GM06990 (cell line): ENCODE measurements at regions not wholly inside any gene's neighbourhood (a gene's known extent, or its start where the extent isn't known, plus 50 kb on each side); places are given as distances from the start of the nearest gene placed in this dataset.

Experiments used
- DNase-seq: peaks from one replicate; pipeline ENCODE4 v3.0.0-alpha.2; 2011; ENCODE audit not compliant: insufficient read length; ENCODE audit errors: extremely low read depth
- H3K27me3 ChIP-seq: replicated peaks from 2 replicates; pipeline ENCODE4 v1.6.0; 2011; ENCODE audit warnings: low read length; ENCODE audit not compliant: control insufficient read depth, insufficient read depth
- H3K36me3 ChIP-seq: 2 replicates; pipeline ENCODE4 v1.5.1; 2011; ENCODE audit warnings: low read length; ENCODE audit not compliant: control insufficient read depth, insufficient read depth
- H3K4me3 ChIP-seq: replicated peaks from 2 replicates; pipeline ENCODE4 v1.5.1; 2011; ENCODE audit warnings: low read depth, mild to moderate bottlenecking, control low read depth, low read length
- TF ChIP-seq, protein P1 (sequence below): IDR thresholded peaks from 2 replicates; pipeline ENCODE4 v1.5.1; 2011; ENCODE audit warnings: low read length, control low read depth, mild to moderate bottlenecking, inconsistent platforms; ENCODE audit not compliant: insufficient read depth, poor library complexity, severe bottlenecking

DNA sequence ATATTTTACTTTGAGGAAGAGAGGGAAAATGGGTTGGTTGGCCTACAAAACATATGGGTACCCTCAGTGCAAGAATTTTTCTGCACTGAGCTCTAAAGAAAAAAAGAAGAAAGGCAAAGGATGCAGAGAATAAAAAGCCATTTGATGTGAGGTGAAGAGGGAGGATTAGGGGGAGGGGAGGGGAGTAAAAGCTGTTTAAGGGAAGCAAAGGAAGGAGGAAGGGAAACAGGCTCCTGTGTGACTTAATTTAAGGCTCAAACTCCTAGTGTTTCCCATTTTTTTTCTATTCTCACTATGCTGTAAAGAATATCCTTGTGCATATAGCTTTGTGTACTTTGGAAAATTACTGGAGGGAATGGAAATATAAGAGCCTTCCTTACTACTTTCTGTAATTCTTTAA, 78.7 kb downstream of the NKX2-1 start:
- no peaks in the 10 kb centered on the region for H3K36me3 ChIP-seq
- TF ChIP-seq, protein P1, sequence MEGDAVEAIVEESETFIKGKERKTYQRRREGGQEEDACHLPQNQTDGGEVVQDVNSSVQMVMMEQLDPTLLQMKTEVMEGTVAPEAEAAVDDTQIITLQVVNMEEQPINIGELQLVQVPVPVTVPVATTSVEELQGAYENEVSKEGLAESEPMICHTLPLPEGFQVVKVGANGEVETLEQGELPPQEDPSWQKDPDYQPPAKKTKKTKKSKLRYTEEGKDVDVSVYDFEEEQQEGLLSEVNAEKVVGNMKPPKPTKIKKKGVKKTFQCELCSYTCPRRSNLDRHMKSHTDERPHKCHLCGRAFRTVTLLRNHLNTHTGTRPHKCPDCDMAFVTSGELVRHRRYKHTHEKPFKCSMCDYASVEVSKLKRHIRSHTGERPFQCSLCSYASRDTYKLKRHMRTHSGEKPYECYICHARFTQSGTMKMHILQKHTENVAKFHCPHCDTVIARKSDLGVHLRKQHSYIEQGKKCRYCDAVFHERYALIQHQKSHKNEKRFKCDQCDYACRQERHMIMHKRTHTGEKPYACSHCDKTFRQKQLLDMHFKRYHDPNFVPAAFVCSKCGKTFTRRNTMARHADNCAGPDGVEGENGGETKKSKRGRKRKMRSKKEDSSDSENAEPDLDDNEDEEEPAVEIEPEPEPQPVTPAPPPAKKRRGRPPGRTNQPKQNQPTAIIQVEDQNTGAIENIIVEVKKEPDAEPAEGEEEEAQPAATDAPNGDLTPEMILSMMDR = no peak
- no peak for DNase-seq
- H3K27me3 ChIP-seq = no peaks in the 10 kb centered on the region; the same call in 1 of the 2 replicates
- H3K4me3 ChIP-seq = no peak overlapping the region

DNA sequence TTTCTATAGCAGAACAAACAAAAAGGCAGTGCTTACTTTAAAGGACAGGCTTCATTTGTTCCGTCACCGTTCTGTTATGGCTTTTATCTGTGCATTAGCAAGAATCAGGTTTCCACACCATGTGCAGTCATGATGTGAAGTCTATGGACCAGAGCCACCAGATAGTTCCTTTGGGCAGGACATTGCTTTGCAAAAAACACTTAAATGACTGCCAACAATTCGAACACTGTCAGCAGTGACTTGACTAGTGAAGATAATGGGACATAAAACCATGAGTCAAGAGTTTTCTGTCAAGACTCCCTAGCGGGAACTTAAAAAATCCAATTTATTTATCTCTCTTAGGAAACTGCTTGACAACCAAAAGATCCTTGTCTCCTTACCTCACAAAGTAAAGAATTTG, 80.3 kb downstream of the NKX2-1 start:
- no peaks in the 10 kb centered on the region for H3K36me3 ChIP-seq
- TF ChIP-seq, protein P1 = no peak
- no peak overlapping the region for H3K4me3 ChIP-seq
- no peaks in the 10 kb centered on the region; the same call in 1 of the 2 replicates for H3K27me3 ChIP-seq
- no peak for DNase-seq

DNA sequence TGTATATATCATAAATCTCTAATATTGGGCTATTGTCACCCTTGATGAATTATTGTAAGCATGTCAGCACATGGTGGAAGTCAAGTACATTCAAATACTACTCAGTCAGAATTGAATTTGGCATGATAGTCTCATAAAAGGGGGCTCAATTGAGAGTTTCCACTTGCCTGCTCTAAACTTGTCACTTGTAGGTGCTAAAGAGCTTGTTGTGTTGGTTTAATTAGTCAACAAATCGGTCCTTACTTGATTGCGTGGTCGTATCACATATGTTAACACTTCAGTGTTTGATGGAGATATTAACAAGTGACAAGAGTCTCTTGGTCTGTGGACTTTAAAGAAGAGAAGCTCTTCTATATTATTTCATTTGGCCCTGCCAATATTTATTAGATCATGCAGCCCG, 81.1 kb downstream of the NKX2-1 start:
- no peaks in the 10 kb centered on the region for H3K36me3 ChIP-seq
- TF ChIP-seq, protein P1 = no peak
- no peak overlapping the region for H3K4me3 ChIP-seq
- no peak for DNase-seq
- no peaks in the 10 kb centered on the region; the same call in 1 of the 2 replicates for H3K27me3 ChIP-seq

DNA sequence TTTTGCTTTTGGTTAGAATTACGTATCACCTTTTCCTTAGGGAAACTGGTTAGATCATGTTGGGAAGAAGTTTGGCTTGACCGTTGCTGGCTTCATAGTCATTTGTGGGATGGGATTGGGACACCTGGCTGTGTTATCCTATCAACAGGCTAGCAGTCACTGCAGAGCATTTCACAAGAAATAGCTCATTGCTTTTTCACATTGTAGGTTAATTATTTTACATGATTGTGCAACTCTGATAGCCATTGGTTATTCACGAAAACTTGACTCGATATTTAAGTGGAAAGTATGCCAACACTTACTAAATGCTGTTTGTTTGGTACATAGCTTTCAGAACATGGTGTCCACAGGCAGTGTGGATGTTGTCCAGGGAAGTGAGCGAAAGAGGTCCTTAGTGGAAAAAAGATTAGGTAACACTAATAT, 89.4 kb downstream of the NKX2-1 start:
- TF ChIP-seq, protein P1 = no peak
- H3K27me3 ChIP-seq = no peaks in the 10 kb centered on the region; the same call in 1 of the 2 replicates
- no peak for DNase-seq
- H3K36me3 ChIP-seq = no peaks in the 10 kb centered on the region
- H3K4me3 ChIP-seq = no peak overlapping the region

DNA sequence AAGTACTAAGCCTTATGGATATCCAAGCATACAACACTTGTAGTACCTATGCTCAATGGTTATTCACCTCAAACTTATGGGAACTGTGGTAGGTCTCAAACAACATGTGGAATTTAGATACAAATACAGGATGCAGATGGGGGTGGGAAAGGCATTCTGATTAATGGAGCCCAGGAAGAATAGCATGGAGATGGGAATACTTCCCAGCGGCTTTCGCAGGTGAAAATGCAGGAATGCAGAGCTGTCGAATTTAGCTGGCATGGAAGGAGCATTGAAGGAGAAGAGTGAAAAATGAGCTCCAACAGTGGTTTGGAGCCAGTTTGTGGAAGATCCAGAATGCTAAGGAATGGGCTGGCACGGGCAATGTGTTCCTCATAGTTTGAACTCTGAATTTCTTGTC, 89.9 kb downstream of the NKX2-1 start:
- Histone ChIP-seq H3K27me3 (no peaks in the 10 kb centered on the region; the same call in 1 of the 2 replicates), H3K36me3 (no peaks in the 10 kb centered on the region), H3K4me3 (no peak overlapping the region)
- DNase-seq = no peak
- TF ChIP-seq, protein P1 = no peak

DNA sequence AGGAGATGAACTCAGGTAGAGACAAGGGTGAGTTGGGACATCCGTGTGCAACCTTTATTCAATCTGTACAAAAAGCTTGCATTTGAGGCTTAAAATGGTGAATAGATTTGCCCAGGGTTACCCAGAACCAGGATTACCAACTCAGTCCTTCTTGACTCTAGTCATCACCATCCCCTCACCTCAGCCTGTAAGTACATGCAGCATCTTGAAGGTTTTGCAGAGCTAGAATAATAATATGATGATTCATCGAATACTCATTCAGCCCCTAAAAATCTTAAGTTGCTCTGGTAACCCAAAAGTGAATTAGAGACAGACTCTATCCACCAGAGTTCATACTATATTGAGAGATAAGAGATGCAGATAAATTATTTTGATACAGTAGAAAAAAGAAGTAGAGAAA, 90.3 kb downstream of the NKX2-1 start:
- DNase-seq = no peak
- TF ChIP-seq, protein P1 = no peak
- no peak overlapping the region for H3K4me3 ChIP-seq
- H3K27me3 ChIP-seq = no peaks in the 10 kb centered on the region; the same call in 1 of the 2 replicates
- H3K36me3 ChIP-seq = no peaks in the 10 kb centered on the region
